ENCODE measurements at regions not wholly inside any gene's neighbourhood (a gene's known extent, or its start where the extent isn't known, plus 50 kb on each side); places are given as distances from the start of the nearest gene placed in this dataset.

GRCh38 chr11:119856681-119857485, 127.9 kb upstream of the NECTIN1 start:
- TF ChIP-seq, protein P1, sequence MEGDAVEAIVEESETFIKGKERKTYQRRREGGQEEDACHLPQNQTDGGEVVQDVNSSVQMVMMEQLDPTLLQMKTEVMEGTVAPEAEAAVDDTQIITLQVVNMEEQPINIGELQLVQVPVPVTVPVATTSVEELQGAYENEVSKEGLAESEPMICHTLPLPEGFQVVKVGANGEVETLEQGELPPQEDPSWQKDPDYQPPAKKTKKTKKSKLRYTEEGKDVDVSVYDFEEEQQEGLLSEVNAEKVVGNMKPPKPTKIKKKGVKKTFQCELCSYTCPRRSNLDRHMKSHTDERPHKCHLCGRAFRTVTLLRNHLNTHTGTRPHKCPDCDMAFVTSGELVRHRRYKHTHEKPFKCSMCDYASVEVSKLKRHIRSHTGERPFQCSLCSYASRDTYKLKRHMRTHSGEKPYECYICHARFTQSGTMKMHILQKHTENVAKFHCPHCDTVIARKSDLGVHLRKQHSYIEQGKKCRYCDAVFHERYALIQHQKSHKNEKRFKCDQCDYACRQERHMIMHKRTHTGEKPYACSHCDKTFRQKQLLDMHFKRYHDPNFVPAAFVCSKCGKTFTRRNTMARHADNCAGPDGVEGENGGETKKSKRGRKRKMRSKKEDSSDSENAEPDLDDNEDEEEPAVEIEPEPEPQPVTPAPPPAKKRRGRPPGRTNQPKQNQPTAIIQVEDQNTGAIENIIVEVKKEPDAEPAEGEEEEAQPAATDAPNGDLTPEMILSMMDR (conservative IDR thresholded peaks at IDR 0.05; ENCODE audit: low read length) = no peak
- TF ChIP-seq EZH2phosphoT487 (IDR thresholded peaks at IDR 0.05; ENCODE audit: borderline replicate concordance) = no peak

Data from Loucy (cell line).